Body of pancreas (tissue), 4 donors: ENCODE measurements at regions not wholly inside any gene's neighbourhood (a gene's known extent, or its start where the extent isn't known, plus 50 kb on each side); places are given as distances from the start of the nearest gene placed in this dataset.

Source experiments
- ATAC-seq: fragments of 150-250 bp; one replicate; pipeline ENCODE4 v1.9.1; 2016
- DNase-seq, 4 donors: peaks; one replicate each; pipeline ENCODE4 v3.0.0-alpha.2; 2019
- H3K27ac ChIP-seq, 4 donors: fragments of 200-600 bp; sonication (generic); 1 replicate in 3 of 4; 2 replicates in 1 of 4; pipeline versions ENCODE4 v1.5.1 to v1.6.1; 2016 to 2019; ENCODE audit warnings: mild to moderate bottlenecking in 1 of 4, mixed read lengths in 1 of 4, moderate library complexity in 1 of 4
- H3K27me3 ChIP-seq, 2 donors: fragments of 200-600 bp; sonication (generic); one replicate each; pipeline ENCODE4 v1.6.0; 2016; ENCODE audit warnings: mild to moderate bottlenecking in 1 of 2
- H3K36me3 ChIP-seq, 2 donors: fragments of 200-600 bp; sonication (generic); replicated peaks in 1 of 2; 2 replicates each; pipeline ENCODE4 v1.5.1; 2016; ENCODE audit warnings: low read depth in 2 of 2; ENCODE audit not compliant: insufficient read depth in 1 of 2
- H3K4me1 ChIP-seq: fragments of 200-600 bp; sonication (generic); one replicate; pipeline ENCODE4 v1.6.0; 2016
- H3K4me3 ChIP-seq, 2 donors: fragments of 200-600 bp; sonication (generic); 1 replicate in 1 of 2; 2 replicates in 1 of 2; pipeline ENCODE4 v1.5.1; 2016 to 2019
- H3K9me3 ChIP-seq, 3 donors: fragments of 200-600 bp; sonication (generic); 1 replicate in 2 of 3; 2 replicates in 1 of 3; pipeline ENCODE4 v1.5.1; 2016
- CTCF ChIP-seq, 7 experiments: fragments of 450-650 bp in 4 of 7; fragments of 200-600 bp in 3 of 7; sonication (generic) in 3 of 7; IDR thresholded peaks; one replicate each; pipeline ENCODE4 v1.5.1; 2016 to 2019; ENCODE audit warnings: antibody characterized with exemption in 7 of 7
- POLR2A ChIP-seq, 3 donors: fragments of 450-650 bp; IDR thresholded peaks; one replicate each; pipeline ENCODE4 v1.6.1; 2016; ENCODE audit warnings: antibody characterized with exemption in 3 of 3, mild to moderate bottlenecking in 2 of 3
- WGBS, 2 donors: methylation state at CpG; one replicate each; pipeline ENCODE4 v1.1.5; 2017; 5-methylcytosine and 5-hydroxymethylcytosine counted together
- intact Hi-C: fragments of 100-400 bp; cut with DNase I; formaldehyde crosslinking; loops from one replicate; pipeline ENCODE4 v1.15.1; 2023

GRCh38 chr10:107701943-107702342 is 537.4 kb upstream of the SORCS1 start:
- Histone ChIP-seq H3K27me3 (no peaks in the 10 kb centered on the region), H3K9me3 (no peaks in the 10 kb centered on the region), H3K4me3 (no peak overlapping the region), H3K27ac (no peak overlapping the region), H3K4me1 (no peaks in the 10 kb centered on the region), H3K36me3 (no peaks in the 10 kb centered on the region)
- TF ChIP-seq CTCF (IDR thresholded peaks at IDR 0.05): no peak
- TF ChIP-seq POLR2A (IDR thresholded peaks at IDR 0.05): no peak
- ATAC-seq (no peak), DNase-seq (no peak)
- intact Hi-C loops: no loop called here

- no peak for DNase-seq
- ATAC-seq: no peak
- H3K9me3 ChIP-seq: no peaks in the 10 kb centered on the region
- no peaks in the 10 kb centered on the region for H3K36me3 ChIP-seq
- intact Hi-C loops: no loop called here
- H3K4me3 ChIP-seq: no peak overlapping the region
- TF ChIP-seq POLR2A (IDR thresholded peaks at IDR 0.05) (no peak), CTCF (IDR thresholded peaks at IDR 0.05) (no peak)
- no peaks in the 10 kb centered on the region for H3K4me1 ChIP-seq
- H3K27ac ChIP-seq: no peak overlapping the region
- WGBS, 2 donors: 25 to 38% methylated on average over 1 of the region's 1 CpG
- no peaks in the 10 kb centered on the region for H3K27me3 ChIP-seq
These were observed 527.6 kb upstream of the SORCS1 start for GRCh38 chr10:107692072-107692471.

- no peak for ATAC-seq
- Histone ChIP-seq H3K4me1 (no peaks in the 10 kb centered on the region), H3K36me3 (no peaks in the 10 kb centered on the region), H3K27me3 (no peaks in the 10 kb centered on the region), H3K9me3 (no peaks in the 10 kb centered on the region), H3K27ac (no peak overlapping the region), H3K4me3 (no peak overlapping the region)
- no peak for TF ChIP-seq POLR2A (IDR thresholded peaks at IDR 0.05)
- TF ChIP-seq CTCF (IDR thresholded peaks at IDR 0.05): no peak
- no peak for DNase-seq
- intact Hi-C loops: no loop called here
- WGBS, 2 donors: 42 to 61% methylated on average over 2 of the region's 2 CpGs
These were observed 524.8 kb upstream of the SORCS1 start for GRCh38 chr10:107689323-107689722.

- ATAC-seq: no peak
- WGBS, 2 donors: 74 to 85% methylated on average over 2 of the region's 2 CpGs
These were observed 523.2 kb upstream of the SORCS1 start for GRCh38 chr10:107687701-107688100.

More at GRCh38 chr10:107687701-107688100, 523.2 kb upstream of the SORCS1 start:
- DNase-seq: peak in 1 of 4 donors; percentile 9
- Histone ChIP-seq H3K27me3 (no peaks in the 10 kb centered on the region), H3K27ac (no peak overlapping the region), H3K9me3 (no peaks in the 10 kb centered on the region), H3K36me3 (no peaks in the 10 kb centered on the region), H3K4me1 (no peaks in the 10 kb centered on the region), H3K4me3 (no peak overlapping the region)
- TF ChIP-seq CTCF (IDR thresholded peaks at IDR 0.05) (no peak), POLR2A (IDR thresholded peaks at IDR 0.05) (no peak)
- intact Hi-C loops: no loop called here
